ENCODE measurements at regions not wholly inside any gene's neighbourhood (a gene's known extent, or its start where the extent isn't known, plus 50 kb on each side); places are given as distances from the start of the nearest gene placed in this dataset.
A peak's percentile ranks its signal among the peaks of the same experiment; 100 is the strongest.

GRCh38 chr1:235925016-235925415 lies 58.3 kb upstream of the LYST start:
- no peaks in the 10 kb centered on the region for H3K9me2 ChIP-seq (replicated peaks; ENCODE audit: low read length)
- intact Hi-C loops (cut with micrococcal nuclease), result no loop called here
- no peaks in the 10 kb centered on the region for H3K79me2 ChIP-seq (ENCODE audit: low read length)
- no peak overlapping the region for H3K9ac ChIP-seq (ENCODE audit: low read length)
- ChIA-PET POLR2A (ENCODE audit: unreplicated experiment) (no interaction called here), CTCF (no interaction called here)
- TF ChIP-seq CTCF (conservative IDR thresholded peaks at IDR 0.05; ENCODE audit: low read depth, low read length), result no peak
- no peak for TF ChIP-seq EZH2 (IDR thresholded peaks at IDR 0.05; ENCODE audit: low read length, unreplicated experiment)
- no peak for TF ChIP-seq EZH2phosphoT487 (IDR thresholded peaks at IDR 0.05; ENCODE audit: borderline replicate concordance, low read length)
- H3K4me2 ChIP-seq (ENCODE audit: low read length), result no peak overlapping the region
- no peak overlapping the region for H3K27ac ChIP-seq (ENCODE audit: low read length)
- no peaks in the 10 kb centered on the region for H3K9me3 ChIP-seq (ENCODE audit: low read length)
- no peaks in the 10 kb centered on the region for H3K36me3 ChIP-seq (ENCODE audit: low read depth, low read length)
- DNase-seq (no peak), ATAC-seq (no peak)
- peaks cover 45% of the 10 kb centered on the region for H3K4me1 ChIP-seq (ENCODE audit: insufficient read depth, low read length)
- no TSS peak for BruUV-seq (replicated peaks)
- H3F3A ChIP-seq (ENCODE audit: low read length, unreplicated experiment), result no peaks in the 10 kb centered on the region
- no peak overlapping the region for H3K4me3 ChIP-seq (ENCODE audit: low read length)
- H4K20me1 ChIP-seq (ENCODE audit: low read length), result no peaks in the 10 kb centered on the region
- H3K27me3 ChIP-seq (ENCODE audit: low read length), result no peaks in the 10 kb centered on the region
- no peak overlapping the region for H2AFZ ChIP-seq (ENCODE audit: low read length)

DNA sequence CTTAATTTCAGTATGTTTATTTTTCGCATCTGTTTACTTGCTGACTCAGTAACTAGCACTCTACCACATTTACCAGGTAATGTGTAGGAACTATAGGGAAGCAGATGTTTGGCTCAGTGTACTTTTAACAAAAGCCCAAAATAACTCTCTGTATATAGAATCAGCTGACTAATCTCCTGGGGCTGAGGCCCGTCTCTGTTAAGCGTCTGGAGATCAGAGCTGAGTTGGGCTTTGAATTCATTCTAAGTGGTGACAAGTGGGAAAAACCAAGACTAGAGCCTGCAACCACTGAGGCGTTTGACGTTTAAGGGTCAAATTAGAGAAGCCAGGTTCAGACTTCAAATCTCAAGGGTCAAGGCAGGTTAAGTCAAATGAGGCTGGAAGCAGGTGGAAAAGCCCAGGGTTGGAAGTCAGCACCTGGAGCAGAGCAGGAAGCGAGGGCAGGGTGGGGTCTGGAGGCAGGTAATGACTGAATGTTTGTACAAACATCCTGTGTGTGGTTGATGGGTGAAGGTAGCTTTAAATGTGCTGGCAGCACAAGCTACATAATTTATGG lies 56.8 kb upstream of the LYST start:
- no peaks in the 10 kb centered on the region for H3F3A ChIP-seq (ENCODE audit: low read length, unreplicated experiment)
- peak; percentile 69 for DNase-seq
- ATAC-seq, result peak; percentile 78
- no peaks in the 10 kb centered on the region for H3K27me3 ChIP-seq (ENCODE audit: low read length)
- no peaks in the 10 kb centered on the region for H3K9me3 ChIP-seq (ENCODE audit: low read length)
- no peaks in the 10 kb centered on the region for H3K36me3 ChIP-seq (ENCODE audit: low read depth, low read length)
- H3K27ac ChIP-seq (ENCODE audit: low read length), result peak overlapping the region; percentile 96
- TF ChIP-seq EZH2phosphoT487 (IDR thresholded peaks at IDR 0.05; ENCODE audit: borderline replicate concordance, low read length) (no peak), CTCF (conservative IDR thresholded peaks at IDR 0.05; ENCODE audit: low read depth, low read length) (no peak), EZH2 (IDR thresholded peaks at IDR 0.05; ENCODE audit: low read length, unreplicated experiment) (no peak)
- no peaks in the 10 kb centered on the region for H3K9me2 ChIP-seq (replicated peaks; ENCODE audit: low read length)
- intact Hi-C loops (cut with micrococcal nuclease), result loop anchor here (1.0 kb wide), 1 partner anchor 48 kb away; no protein-coding TSS in a partner anchor
- BruUV-seq (replicated peaks), result no TSS peak
- peak overlapping the region; percentile 41; the same call in 1 of the 2 replicates for H2AFZ ChIP-seq (ENCODE audit: low read length)
- peak overlapping the region; percentile 68 for H3K9ac ChIP-seq (ENCODE audit: low read length)
- H4K20me1 ChIP-seq (ENCODE audit: low read length), result no peaks in the 10 kb centered on the region
- ChIA-PET POLR2A (ENCODE audit: unreplicated experiment) (no interaction called here), CTCF (interaction anchor here (1.0 to 1.1 kb wide), 3 partner anchors 23 to 410 kb away, joined by 3 read pairs; no protein-coding TSS in a partner anchor)
- no peaks in the 10 kb centered on the region for H3K79me2 ChIP-seq (ENCODE audit: low read length)
- H3K4me1 ChIP-seq (ENCODE audit: insufficient read depth, low read length), result peaks cover 60% of the 10 kb centered on the region
- peak overlapping the region; percentile 73 for H3K4me2 ChIP-seq (ENCODE audit: low read length)
- H3K4me3 ChIP-seq (ENCODE audit: low read length), result peak overlapping the region; percentile 31

GRCh38 chr1:235920596-235921375 lies 54.1 kb upstream of the LYST start:
- no TSS peak for BruUV-seq (replicated peaks)
- H3K36me3 ChIP-seq (ENCODE audit: low read depth, low read length), result no peaks in the 10 kb centered on the region
- H3K9me3 ChIP-seq (ENCODE audit: low read length), result no peaks in the 10 kb centered on the region
- H3K9me2 ChIP-seq (replicated peaks; ENCODE audit: low read length), result no peaks in the 10 kb centered on the region
- peak overlapping the region; percentile 94 for H3K27ac ChIP-seq (ENCODE audit: low read length)
- H3K27me3 ChIP-seq (ENCODE audit: low read length), result no peaks in the 10 kb centered on the region
- DNase-seq (no peak), ATAC-seq (no peak)
- intact Hi-C loops (cut with micrococcal nuclease), result no loop called here
- peaks cover 2% of the 10 kb centered on the region for H3F3A ChIP-seq (ENCODE audit: low read length, unreplicated experiment)
- TF ChIP-seq EZH2 (IDR thresholded peaks at IDR 0.05; ENCODE audit: low read length, unreplicated experiment), result no peak
- TF ChIP-seq CTCF (conservative IDR thresholded peaks at IDR 0.05; ENCODE audit: low read depth, low read length), result no peak
- TF ChIP-seq EZH2phosphoT487 (IDR thresholded peaks at IDR 0.05; ENCODE audit: borderline replicate concordance, low read length), result no peak
- H4K20me1 ChIP-seq (ENCODE audit: low read length), result no peaks in the 10 kb centered on the region
- POLR2A ChIA-PET (ENCODE audit: unreplicated experiment), result no interaction called here
- H2AFZ ChIP-seq (ENCODE audit: low read length), result no peak overlapping the region
- peak overlapping the region; percentile 64 for H3K4me2 ChIP-seq (ENCODE audit: low read length)
- H3K9ac ChIP-seq (ENCODE audit: low read length), result peak overlapping the region; percentile 66
- H3K4me1 ChIP-seq (ENCODE audit: insufficient read depth, low read length), result peaks cover 76% of the 10 kb centered on the region
- CTCF ChIA-PET, result interaction anchor here (0.7 kb wide), 1 partner anchor 51 kb away, joined by 3 read pairs; no protein-coding TSS in a partner anchor
- no peaks in the 10 kb centered on the region for H3K79me2 ChIP-seq (ENCODE audit: low read length)
- peak overlapping the region; percentile 18; the same call in 1 of the 2 replicates for H3K4me3 ChIP-seq (ENCODE audit: low read length)

Measured in PC-3 (cell line).